NCI-H146 treated with DMSO at 0.1 percent for 48 hours (cell line): ENCODE measurements at regions not wholly inside any gene's neighbourhood (a gene's known extent, or its start where the extent isn't known, plus 50 kb on each side); places are given as distances from the start of the nearest gene placed in this dataset.
"Not testable (repeated sequence)": the region's sequence is repeated elsewhere in the genome, so short reads cannot be mapped to it uniquely, and the experiment has no call there.

Experiments used
- DNase-seq: peaks from one replicate; lab custom pipeline; 2025; ENCODE audit not compliant: unreplicated experiment; lab: John Stamatoyannopoulos, UW

DNA sequence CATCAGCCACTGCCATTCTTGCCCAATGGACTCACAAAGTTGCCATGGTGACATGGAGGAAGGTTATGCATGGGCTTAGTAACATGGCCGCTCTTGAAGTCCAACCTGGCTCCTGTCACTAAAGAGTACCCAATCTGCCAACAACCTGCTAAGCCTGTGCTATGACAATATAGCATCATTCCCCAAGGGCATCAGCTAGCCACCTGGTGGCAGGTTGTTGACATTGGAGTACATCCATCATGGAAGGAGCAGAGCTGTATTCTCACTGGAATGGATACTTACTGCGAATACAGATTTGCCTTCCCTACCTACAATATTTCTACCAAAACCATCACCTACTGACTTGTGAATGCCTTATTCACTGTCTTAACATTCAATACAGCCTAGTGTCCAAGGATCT is 138.9 kb upstream of the RORA start:
- DNase-seq: peak; percentile 43

DNA sequence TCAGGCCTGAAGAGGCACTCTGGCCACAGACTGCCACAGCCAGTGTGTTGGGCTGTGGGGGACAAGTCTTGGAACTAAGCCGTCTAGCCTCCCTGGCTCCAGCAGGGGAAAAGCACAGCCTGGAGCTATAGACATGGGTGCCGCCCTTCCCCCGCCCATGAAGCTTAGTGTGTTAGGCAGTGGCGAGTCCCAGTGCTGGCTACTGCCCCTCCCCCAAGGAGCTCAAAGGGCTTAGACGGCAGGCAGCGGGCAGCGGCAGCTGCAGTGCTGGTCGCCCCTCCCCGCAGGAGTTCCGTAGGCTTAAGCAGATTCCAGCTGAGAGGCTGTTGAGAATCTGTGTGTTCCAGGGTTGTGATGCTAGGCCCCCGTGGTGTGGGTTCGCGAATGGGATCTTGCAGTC is 135.8 kb upstream of the RORA start:
- DNase-seq: peak; percentile 17

- DNase-seq: not testable (repeated sequence)
Measured at GRCh38 chr15:61362912-61363311, 133.8 kb upstream of the RORA start.

DNA sequence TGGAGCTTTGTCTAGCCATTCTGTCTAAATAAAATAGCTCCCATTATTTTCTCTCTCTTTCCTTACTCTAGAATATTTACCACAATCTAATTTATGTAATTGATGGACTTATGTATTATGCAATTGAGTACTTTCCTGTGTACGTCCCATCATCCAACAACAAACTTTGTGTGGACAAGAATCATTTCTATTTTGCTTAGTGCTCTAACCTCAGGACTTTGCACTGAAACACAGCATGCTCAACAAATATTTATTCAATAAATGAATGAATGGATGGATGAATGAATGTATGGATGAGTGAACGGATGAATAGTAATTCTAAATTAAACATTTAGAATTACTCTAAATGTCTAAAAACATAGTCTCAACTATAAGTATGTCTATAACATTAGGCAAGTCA is 115.2 kb upstream of the RORA start:
- no peak for DNase-seq

DNA sequence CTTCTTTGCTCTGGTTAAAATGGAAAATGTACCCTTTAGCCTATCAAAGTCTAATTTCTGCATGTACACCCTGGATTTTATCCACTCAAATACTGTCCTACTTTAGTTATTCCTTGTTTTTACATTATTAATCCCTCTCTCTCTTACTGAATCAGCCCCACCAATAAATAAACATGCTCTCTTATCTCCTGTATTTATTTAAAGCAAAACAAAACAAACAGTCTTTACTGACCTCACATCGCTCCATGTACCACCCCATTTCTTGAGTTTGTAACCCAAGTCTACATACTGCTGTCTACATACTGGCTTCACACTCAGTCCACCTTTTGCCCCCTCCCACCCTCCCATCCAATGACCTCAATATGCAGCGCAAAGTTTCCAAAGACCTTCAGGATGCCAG is 113.3 kb upstream of the RORA start:
- DNase-seq: no peak

GRCh38 chr15:61339516-61339915 is 110.4 kb upstream of the RORA start:
- DNase-seq: no peak

DNA sequence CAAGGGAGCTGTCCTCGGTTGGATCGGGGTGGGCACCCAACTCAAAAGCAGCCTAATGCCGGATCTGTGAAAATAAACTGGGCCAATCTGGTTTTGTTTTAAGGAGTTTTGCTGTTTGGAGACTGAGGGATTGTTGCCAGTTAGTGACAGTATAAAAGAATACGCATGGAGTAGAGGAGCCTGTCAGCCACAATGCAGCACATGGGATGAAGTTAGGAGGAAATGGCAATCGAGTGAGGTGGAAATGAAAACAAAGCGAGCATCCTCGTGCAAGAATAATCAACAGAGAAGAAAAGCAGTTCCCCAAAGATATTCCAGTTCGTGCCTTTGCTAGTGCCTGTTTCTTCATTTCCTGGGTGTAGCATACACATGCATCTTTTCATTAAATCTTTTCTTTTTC is 108.4 kb upstream of the RORA start:
- no peak for DNase-seq

- DNase-seq: no peak
Measured at GRCh38 chr15:61336026-61336638, 107.0 kb upstream of the RORA start.

DNA sequence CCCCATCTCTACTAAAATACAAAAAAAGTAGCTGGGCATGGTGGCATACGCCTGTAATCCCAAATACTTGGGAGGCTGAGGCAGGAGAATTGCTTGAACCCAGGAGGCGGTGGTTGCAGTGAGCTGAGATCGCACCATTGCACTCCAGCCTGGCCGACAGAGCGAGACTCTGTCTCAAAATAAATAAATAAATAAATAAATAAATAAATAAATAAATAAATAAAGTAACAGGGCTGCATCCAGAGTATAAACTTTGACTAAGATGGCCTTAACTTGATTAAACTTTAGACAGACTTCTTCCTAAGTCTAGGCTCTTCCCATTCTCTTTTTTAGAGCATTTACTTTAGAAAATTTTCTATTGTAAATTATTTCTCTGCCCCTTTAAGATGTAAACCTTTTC is 105.6 kb upstream of the RORA start:
- DNase-seq: not testable (repeated sequence)

GRCh38 chr15:61331019-61331418 is 101.9 kb upstream of the RORA start:
- no peak for DNase-seq

DNA sequence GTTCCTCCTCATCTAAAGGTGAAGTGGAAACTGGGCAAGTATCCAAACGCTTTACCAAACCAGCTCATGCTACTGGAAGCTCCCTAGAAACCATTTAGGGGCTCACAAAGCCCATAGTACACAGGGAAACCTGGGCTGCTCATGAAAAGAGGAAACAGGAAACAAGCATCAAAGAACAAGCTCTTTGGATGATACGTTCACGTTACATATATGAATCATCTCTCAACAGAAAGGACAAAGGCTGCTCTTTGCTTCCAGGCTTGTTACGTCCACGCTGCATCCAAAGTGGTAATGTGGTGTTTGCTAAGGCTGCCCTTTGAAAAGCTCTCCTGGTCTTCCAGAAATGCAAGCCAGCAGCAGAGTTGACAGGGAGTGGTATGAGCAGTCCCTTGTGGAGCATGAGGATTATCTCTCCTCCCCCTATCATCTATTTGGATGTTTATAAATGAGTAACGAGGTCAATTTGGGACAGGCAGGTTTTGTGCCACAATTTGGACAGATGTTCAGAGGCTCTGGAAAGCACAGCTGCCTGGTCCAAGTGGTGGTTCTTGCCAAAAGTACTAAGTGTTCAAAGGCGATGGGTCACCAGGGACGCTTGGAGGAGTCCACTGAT is 98.0 kb upstream of the RORA start:
- DNase-seq: peak; percentile 44

GRCh38 chr15:61319892-61320291 is 90.8 kb upstream of the RORA start:
- DNase-seq: no peak

GRCh38 chr15:61318802-61319525 is 89.9 kb upstream of the RORA start:
- DNase-seq: no peak

DNA sequence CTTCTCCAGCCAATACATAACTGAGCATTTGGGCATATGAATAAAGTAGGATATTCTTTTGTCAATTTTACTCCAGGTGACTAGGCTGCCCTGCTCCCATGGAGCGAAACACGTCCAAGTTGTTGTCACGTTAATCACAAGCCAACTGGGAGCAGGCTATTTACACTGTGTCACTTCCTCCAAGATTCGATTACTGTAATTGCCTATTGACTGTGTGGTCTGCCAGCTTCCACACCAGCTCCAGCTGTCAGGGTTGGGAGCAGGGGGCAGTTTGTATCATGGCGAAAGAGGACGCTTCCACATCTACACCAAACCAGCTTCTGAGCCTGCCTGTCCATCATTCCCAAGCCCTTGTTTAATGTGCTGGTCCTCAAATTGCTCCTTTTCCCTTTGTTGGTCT is 89.2 kb upstream of the RORA start:
- DNase-seq: peak; percentile 82

GRCh38 chr15:61315471-61315870 is 86.4 kb upstream of the RORA start:
- DNase-seq: no peak

- DNase-seq: no peak
Measured at GRCh38 chr15:61314427-61314826, 85.3 kb upstream of the RORA start.

- no peak for DNase-seq
Measured at GRCh38 chr15:61309617-61310016, 80.5 kb upstream of the RORA start.

DNA sequence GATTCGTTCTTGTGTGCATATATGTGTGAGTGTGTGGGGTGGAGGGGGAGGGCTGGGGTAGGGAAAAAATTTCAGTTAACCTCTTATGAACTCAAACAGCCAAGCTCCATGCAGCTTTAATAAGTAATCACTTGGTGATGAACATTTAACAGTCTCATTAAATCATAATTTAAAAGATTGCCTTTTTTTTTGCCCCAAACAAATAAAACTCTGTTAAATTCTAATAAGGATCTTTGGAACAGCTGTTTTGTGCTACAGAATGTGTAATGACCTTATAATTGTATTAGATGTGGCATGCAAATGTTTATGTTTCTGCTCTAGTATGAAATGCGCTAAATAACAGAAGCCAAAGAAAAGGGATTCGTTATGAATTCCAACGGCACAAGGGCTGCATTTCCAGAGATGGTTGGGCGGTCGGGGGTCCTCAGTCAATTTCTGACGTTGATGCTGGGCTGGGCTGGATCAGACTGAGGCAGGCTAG is 80.0 kb upstream of the RORA start:
- no peak for DNase-seq

DNA sequence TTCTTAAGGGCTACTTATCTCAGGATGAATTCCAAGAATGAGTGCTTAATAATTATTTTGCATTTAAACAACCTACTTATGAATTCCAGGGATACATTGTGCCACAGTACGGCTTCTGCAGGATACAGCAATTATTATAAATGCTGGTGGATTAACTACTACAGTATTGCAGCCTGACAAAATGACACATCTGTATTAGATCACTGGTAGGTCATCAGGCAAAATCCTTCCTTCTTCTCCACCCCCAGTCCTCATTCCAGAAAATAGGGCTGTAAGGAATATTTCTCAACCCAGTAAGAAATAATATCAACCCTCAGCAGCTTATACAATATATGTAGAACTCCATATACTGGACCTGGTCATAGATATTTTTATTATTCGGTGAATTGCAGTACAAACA is 79.3 kb upstream of the RORA start:
- no peak for DNase-seq

GRCh38 chr15:61307474-61307873 is 78.4 kb upstream of the RORA start:
- DNase-seq: peak; percentile 14

DNA sequence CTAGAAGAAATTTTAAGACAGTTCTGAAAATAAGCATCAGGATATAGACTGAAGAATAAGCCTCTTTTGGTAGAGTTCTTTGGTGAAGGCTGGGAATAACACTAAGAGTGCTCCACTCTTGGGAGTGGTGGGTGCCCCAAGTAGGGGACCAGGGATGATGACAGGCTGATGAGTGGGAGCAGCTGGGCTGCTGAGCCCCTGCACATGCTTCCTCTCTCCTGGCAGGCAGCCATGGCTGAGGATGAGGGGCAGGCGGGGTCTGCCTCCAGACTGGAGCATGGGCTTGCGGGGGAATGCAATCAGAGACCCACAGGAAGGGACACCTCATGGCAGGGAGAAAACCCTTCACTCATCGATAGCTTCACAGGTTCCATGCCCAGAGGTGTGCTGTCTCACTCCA is 72.6 kb upstream of the RORA start:
- no peak for DNase-seq

DNA sequence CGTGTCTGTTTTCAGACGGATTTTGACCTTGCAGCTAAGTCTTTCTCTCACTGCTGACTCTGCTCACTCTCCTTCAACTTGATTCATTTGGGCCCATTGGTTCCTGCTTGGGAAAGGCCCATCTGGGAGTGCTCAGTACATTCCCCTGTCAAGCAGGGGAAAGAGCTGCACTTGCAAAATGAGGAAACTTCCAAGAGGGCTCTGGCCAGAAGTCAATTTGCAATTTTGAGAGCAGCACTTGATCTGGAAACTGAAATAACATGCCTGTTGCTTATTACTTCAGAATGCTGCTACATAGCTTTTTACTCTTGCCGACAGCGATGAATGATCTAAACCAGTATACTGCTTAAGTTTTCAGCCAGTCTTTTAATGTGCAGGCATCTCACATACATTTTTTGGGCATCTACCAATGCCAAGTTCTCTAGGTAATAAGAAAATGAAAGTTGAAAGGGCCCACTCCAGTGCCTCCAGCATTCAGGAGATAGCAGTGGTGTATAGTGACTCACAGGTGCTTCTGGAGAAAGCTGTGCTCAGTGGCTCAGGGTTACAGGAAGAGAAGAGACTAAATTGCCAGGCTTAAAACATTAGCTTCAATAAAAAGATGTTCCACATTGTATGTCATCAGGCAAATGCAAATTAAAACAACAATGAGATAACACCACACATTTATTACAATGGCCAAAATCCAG is 70.1 kb upstream of the RORA start:
- no peak for DNase-seq
